GM13977 (cell line): ENCODE measurements at regions not wholly inside any gene's neighbourhood (a gene's known extent, or its start where the extent isn't known, plus 50 kb on each side); places are given as distances from the start of the nearest gene placed in this dataset.

ENCODE experiments used
- DNase-seq: peaks from one replicate; pipeline ENCODE4 v3.0.0; 2012; ENCODE audit warnings: low spot score
- CTCF ChIP-seq: IDR thresholded peaks from 2 replicates; pipeline ENCODE4 v1.5.1; 2012; ENCODE audit warnings: mild to moderate bottlenecking, control low read depth; ENCODE audit not compliant: insufficient read depth; ENCODE audit errors: extremely low read depth, missing control alignments
- in situ Hi-C: fragments of 300-500 bp; cut with MboI; formaldehyde crosslinking; loops from one replicate; pipeline ENCODE4 v1.12.0; 2022; ENCODE audit warnings: low sequenced_read_pairs, low pct_unique_long_range_greater_than_20kb, mixed read lengths, inconsistent platforms; ENCODE audit not compliant: unreplicated experiment

GRCh38 chr1:168806952-168807351 lies 77.9 kb upstream of the DPT start:
- DNase-seq = no peak
- no peak for TF ChIP-seq CTCF
- in situ Hi-C loops = no loop called here

- DNase-seq = no peak
- no peak for TF ChIP-seq CTCF
- in situ Hi-C loops = no loop called here
Measured at GRCh38 chr1:168811176-168811575, 82.2 kb upstream of the DPT start.

- in situ Hi-C loops = no loop called here
- TF ChIP-seq CTCF = no peak
- DNase-seq = no peak
Measured at GRCh38 chr1:168819668-168820067, 90.7 kb upstream of the DPT start.

- TF ChIP-seq CTCF = no peak
- DNase-seq = peak; percentile 24
- in situ Hi-C loops = no loop called here
Measured at GRCh38 chr1:168821434-168821833, 92.4 kb upstream of the DPT start.

- no peak for DNase-seq
- in situ Hi-C loops = no loop called here
Measured at GRCh38 chr1:168822911-168823310, 93.9 kb upstream of the DPT start.

GRCh38 chr1:168823988-168824387 lies 95.0 kb upstream of the DPT start:
- in situ Hi-C loops = no loop called here
- DNase-seq = no peak
- no peak for TF ChIP-seq CTCF

More at GRCh38 chr1:168822911-168823310, 93.9 kb upstream of the DPT start:
- no peak for TF ChIP-seq CTCF
